Fibroblast of gingiva (primary cell): ENCODE measurements at regions not wholly inside any gene's neighbourhood (a gene's known extent, or its start where the extent isn't known, plus 50 kb on each side); places are given as distances from the start of the nearest gene placed in this dataset.
"Not testable (repeated sequence)": the region's sequence is repeated elsewhere in the genome, so short reads cannot be mapped to it uniquely, and the experiment has no call there.

ENCODE experiments used
- DNase-seq: peaks from one replicate; pipeline ENCODE4 v3.0.0-alpha.2; 2011; ENCODE audit warnings: low read depth

DNA sequence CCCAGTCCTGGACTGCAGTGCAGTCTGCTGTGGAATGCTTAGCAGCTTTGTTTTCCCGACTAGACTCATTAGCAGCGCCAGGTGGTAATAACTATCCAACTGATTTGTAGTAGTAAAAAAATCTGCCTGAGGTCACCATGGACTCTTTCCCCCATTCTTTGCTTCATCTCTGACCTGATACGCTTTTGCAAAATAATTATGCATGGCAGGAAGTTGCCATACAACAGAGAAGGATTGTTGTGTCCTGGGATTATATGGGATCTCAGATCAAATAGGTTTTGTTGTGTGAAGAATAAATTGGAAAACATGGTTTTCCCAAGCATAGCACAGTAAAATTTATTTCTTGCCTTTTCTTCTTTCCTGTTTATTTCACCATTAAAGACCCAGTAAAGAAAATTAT lies 72.4 kb upstream of the ATP5MC3 start:
- DNase-seq = no peak

DNA sequence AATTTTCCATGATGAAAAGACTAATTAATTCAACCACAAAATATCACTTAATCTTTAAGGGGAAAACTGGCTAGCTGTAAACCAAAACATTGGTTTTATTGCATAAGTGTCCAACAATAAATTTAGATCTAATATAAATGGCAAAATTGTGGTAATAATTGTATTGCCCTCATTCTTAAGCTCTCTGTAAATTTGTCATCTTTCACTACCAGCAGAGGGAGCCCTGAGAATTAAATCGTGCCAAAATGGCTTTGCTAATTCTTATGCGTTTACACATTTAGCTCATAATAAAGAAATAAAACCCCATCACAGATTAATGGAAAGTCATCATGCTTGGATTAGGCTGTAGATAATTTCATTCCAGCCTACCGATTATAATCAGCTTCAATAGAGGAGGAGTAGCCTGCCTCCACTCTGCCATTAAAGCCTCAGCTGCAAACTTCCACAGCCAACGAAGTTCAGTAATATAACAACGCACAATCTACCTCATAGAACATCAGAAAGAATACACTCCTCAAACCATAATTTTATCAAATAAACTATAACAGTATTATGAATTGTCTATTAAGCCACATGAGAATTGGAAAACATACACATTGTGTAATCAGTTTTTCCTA lies 70.0 kb upstream of the ATP5MC3 start:
- DNase-seq = peak; percentile 34

GRCh38 chr2:175247159-175247558 lies 65.6 kb upstream of the ATP5MC3 start:
- no peak for DNase-seq

- DNase-seq = no peak
Measured at GRCh38 chr2:175244697-175245096, 63.2 kb upstream of the ATP5MC3 start.

DNA sequence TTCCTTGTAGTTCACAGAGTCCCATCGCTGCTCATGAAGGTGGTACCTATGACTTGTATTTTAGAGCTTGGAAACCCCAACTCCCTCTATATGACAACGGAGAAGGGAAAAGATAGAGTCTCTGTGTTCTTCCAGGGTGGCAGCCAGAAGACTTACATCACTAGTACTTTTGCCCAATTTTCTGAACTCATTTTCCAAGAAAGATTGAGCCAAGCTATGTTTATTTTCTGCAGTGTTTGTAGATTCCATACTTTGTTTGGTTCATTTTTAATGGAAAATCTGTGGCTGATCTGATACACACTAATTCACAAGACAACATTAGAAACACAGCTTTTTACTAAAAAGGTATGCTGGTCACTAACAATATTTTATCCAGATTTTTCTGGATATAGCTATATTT lies 60.2 kb upstream of the ATP5MC3 start:
- DNase-seq = no peak

- not testable (repeated sequence) for DNase-seq
Measured at GRCh38 chr2:175240033-175240432, 58.5 kb upstream of the ATP5MC3 start.

DNA sequence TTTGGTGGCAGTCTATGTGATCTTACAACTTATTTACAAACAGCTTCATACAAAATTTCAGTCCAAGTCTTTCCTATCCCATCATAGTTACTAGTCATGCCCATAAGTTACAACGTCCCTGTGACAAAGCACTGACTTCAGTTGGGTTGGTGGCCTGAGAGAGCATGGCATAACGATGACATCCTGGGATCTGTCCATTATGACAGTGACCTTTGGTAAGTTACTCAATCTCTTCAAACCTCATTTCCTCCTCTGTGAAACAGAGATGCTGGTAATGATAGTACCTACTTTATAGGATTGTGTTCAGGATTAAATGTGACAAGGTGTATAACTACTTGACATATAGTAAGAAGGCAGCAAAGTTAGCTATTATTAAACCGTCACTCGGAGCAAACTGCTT lies 55.4 kb upstream of the ATP5MC3 start:
- DNase-seq = no peak

- DNase-seq = no peak
Measured at GRCh38 chr2:175234650-175235049, 53.1 kb upstream of the ATP5MC3 start.

DNA sequence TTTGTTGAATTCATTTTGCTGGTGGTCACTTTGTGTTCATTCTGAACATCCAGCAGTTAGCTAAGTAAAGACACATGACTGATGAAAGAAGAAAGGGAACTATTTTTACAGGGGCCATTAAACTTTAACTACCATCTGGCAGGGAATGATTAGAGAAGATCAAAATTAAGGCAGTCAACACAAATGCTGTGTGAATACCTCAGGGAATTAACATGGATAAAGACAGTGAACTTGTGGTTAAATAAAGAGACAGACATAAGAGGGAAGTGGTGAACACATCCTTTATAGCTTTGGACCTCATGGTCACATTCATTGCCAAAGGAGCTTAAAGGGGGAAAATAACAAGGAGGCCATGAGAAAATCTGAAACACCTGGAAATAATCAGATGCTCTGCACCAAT lies 52.6 kb upstream of the ATP5MC3 start:
- no peak for DNase-seq

GRCh38 chr2:175233135-175233719 lies 51.7 kb upstream of the ATP5MC3 start:
- DNase-seq = peak; percentile 49
